IPS-NIHi7 (cell line): ENCODE measurements at regions not wholly inside any gene's neighbourhood (a gene's known extent, or its start where the extent isn't known, plus 50 kb on each side); places are given as distances from the start of the nearest gene placed in this dataset.
"Not testable (repeated sequence)": the region's sequence is repeated elsewhere in the genome, so short reads cannot be mapped to it uniquely, and the experiment has no call there.

Source experiments
- DNase-seq: peaks from one replicate; pipeline ENCODE4 v3.0.0; 2012; ENCODE audit warnings: mixed read lengths; ENCODE audit errors: extremely low spot score

- DNase-seq, result no peak
These were observed 129.2 kb upstream of the NRBF2 start for GRCh38 chr10:63003816-63004453.

GRCh38 chr10:62996925-62997324 lies 136.2 kb upstream of the NRBF2 start:
- DNase-seq, result no peak

GRCh38 chr10:62996516-62996915 lies 136.6 kb upstream of the NRBF2 start:
- no peak for DNase-seq

GRCh38 chr10:62993121-62993520 lies 140.0 kb upstream of the NRBF2 start:
- no peak for DNase-seq

- DNase-seq, result no peak
These were observed 140.9 kb upstream of the NRBF2 start for GRCh38 chr10:62992145-62992721.

GRCh38 chr10:62990126-62990525 lies 143.0 kb upstream of the NRBF2 start:
- DNase-seq, result no peak

- no peak for DNase-seq
These were observed 147.1 kb upstream of the NRBF2 start for GRCh38 chr10:62985807-62986600.

GRCh38 chr10:62981096-62981495 lies 152.0 kb upstream of the NRBF2 start:
- DNase-seq, result no peak

GRCh38 chr10:62980687-62981086 lies 152.4 kb upstream of the NRBF2 start:
- no peak for DNase-seq

GRCh38 chr10:62979921-62980320 lies 153.2 kb upstream of the NRBF2 start:
- no peak for DNase-seq

- DNase-seq, result no peak
These were observed 154.6 kb upstream of the NRBF2 start for GRCh38 chr10:62978482-62978881.

- DNase-seq, result not testable (repeated sequence)
These were observed 158.3 kb upstream of the NRBF2 start for GRCh38 chr10:62974795-62975194.

- DNase-seq, result no peak
These were observed 155.9 kb upstream of the EGR2 start for GRCh38 chr10:62972103-62972502.

GRCh38 chr10:62964026-62964425 lies 147.9 kb upstream of the EGR2 start:
- no peak for DNase-seq

GRCh38 chr10:62961951-62962523 lies 145.9 kb upstream of the EGR2 start:
- no peak for DNase-seq

- no peak for DNase-seq
These were observed 144.2 kb upstream of the EGR2 start for GRCh38 chr10:62960416-62960815.

- DNase-seq, result no peak
These were observed 143.4 kb upstream of the EGR2 start for GRCh38 chr10:62959553-62959952.

GRCh38 chr10:62958980-62959379 lies 142.8 kb upstream of the EGR2 start:
- no peak for DNase-seq

- DNase-seq, result no peak
These were observed 130.1 kb upstream of the EGR2 start for GRCh38 chr10:62946278-62946677.

- no peak for DNase-seq
These were observed 123.5 kb upstream of the EGR2 start for GRCh38 chr10:62939698-62940097.

- no peak for DNase-seq
These were observed 122.5 kb upstream of the EGR2 start for GRCh38 chr10:62938672-62939071.

GRCh38 chr10:62937674-62938073 lies 121.5 kb upstream of the EGR2 start:
- DNase-seq, result no peak

GRCh38 chr10:62935022-62935421 lies 118.9 kb upstream of the EGR2 start:
- no peak for DNase-seq
